OCI-LY3 (cell line): ENCODE measurements at regions not wholly inside any gene's neighbourhood (a gene's known extent, or its start where the extent isn't known, plus 50 kb on each side); places are given as distances from the start of the nearest gene placed in this dataset.

ENCODE experiments used
- H2AFZ ChIP-seq: fragments of 200-600, 300-600 bp; shearing (Covaris generic); 2 replicates; pipeline ENCODE4 v1.6.0; 2014; ENCODE audit warnings: antibody characterized with exemption, low read depth, low read length
- H3K27ac ChIP-seq: fragments of 200-600, 300-600 bp; sonication (generic); 2 replicates; pipeline ENCODE4 v1.5.1; 2014; ENCODE audit warnings: mild to moderate bottlenecking, low read length, moderate library complexity, mixed read lengths
- H3K27me3 ChIP-seq: fragments of 200-600, 300-600 bp; sonication (generic); 2 replicates; pipeline ENCODE4 v1.6.1; 2014; ENCODE audit warnings: low read depth, low read length, mixed read lengths
- H3K36me3 ChIP-seq: fragments of 200-600, 300-600 bp; sonication (generic); replicated peaks from 2 replicates; pipeline ENCODE3; 2014; ENCODE audit warnings: low read depth, low read length, mixed read lengths
- H3K4me1 ChIP-seq: fragments of 300-600, 200-600 bp; sonication (generic); 2 replicates; pipeline ENCODE4 v1.6.1; 2014; ENCODE audit warnings: low read length, mixed read lengths
- H3K4me2 ChIP-seq: fragments of 200-600, 300-600 bp; sonication (generic); 2 replicates; pipeline ENCODE4 v1.6.1; 2014; ENCODE audit warnings: low read length, mixed read lengths
- H3K4me3 ChIP-seq: fragments of 300-600, 200-600 bp; sonication (generic); 2 replicates; pipeline ENCODE4 v1.5.1; 2014; ENCODE audit warnings: antibody characterized with exemption, mild to moderate bottlenecking, low read length, moderate library complexity
- H3K79me2 ChIP-seq: fragments of 300-600, 200-600 bp; shearing (Covaris generic); 2 replicates; pipeline ENCODE4 v1.6.1; 2014; ENCODE audit warnings: mild to moderate bottlenecking, low read length, mixed read lengths
- H3K9ac ChIP-seq: fragments of 300-600, 200-600 bp; shearing (Covaris generic); 2 replicates; pipeline ENCODE4 v1.6.0; 2014; ENCODE audit warnings: mild to moderate bottlenecking, low read length, moderate library complexity
- H3K9me3 ChIP-seq: fragments of 200-600, 300-600 bp; shearing (Covaris generic); 2 replicates; pipeline ENCODE4 v1.6.1; 2014; ENCODE audit warnings: low read length, mixed read lengths; ENCODE audit not compliant: insufficient read depth
- H4K20me1 ChIP-seq: fragments of 200-600, 300-600 bp; sonication (generic); 2 replicates; pipeline ENCODE4 v1.6.1; 2016; ENCODE audit warnings: low read length, mixed read lengths; ENCODE audit not compliant: insufficient read depth
- CTCF ChIP-seq: fragments of 200-600, 300-600 bp; sonication (generic); IDR thresholded peaks from 2 replicates; pipeline ENCODE4 v1.5.1; 2014; ENCODE audit warnings: antibody characterized with exemption, low read length, low read depth
- EZH2phosphoT487 ChIP-seq: fragments of 200-600 bp; shearing (Covaris generic); IDR thresholded peaks from 2 replicates; pipeline ENCODE4 v1.6.1; 2018; ENCODE audit warnings: antibody characterized with exemption, mixed run types, low read depth

GRCh38 chr2:18083806-18084205, 205.3 kb downstream of the KCNS3 start:
- Histone ChIP-seq H3K27me3 (no peaks in the 10 kb centered on the region), H4K20me1 (no peaks in the 10 kb centered on the region), H2AFZ (no peak overlapping the region), H3K4me2 (no peak overlapping the region), H3K4me3 (no peak overlapping the region), H3K9me3 (no peaks in the 10 kb centered on the region), H3K36me3 (no peaks in the 10 kb centered on the region), H3K4me1 (no peaks in the 10 kb centered on the region), H3K9ac (no peak overlapping the region), H3K27ac (no peak overlapping the region), H3K79me2 (no peaks in the 10 kb centered on the region)
- TF ChIP-seq EZH2phosphoT487 (no peak), CTCF (no peak)

- Histone ChIP-seq H3K27me3 (peaks cover under 1% of the 10 kb centered on the region; the same call in 1 of the 2 replicates), H2AFZ (no peak overlapping the region), H3K27ac (no peak overlapping the region), H3K4me1 (no peaks in the 10 kb centered on the region), H3K4me3 (no peak overlapping the region), H3K4me2 (no peak overlapping the region), H3K79me2 (no peaks in the 10 kb centered on the region), H4K20me1 (no peaks in the 10 kb centered on the region), H3K9ac (no peak overlapping the region), H3K36me3 (no peaks in the 10 kb centered on the region), H3K9me3 (no peaks in the 10 kb centered on the region)
- TF ChIP-seq EZH2phosphoT487 = no peak
These were observed 199.7 kb downstream of the KCNS3 start for GRCh38 chr2:18078216-18078615.

GRCh38 chr2:18077704-18078103, 199.2 kb downstream of the KCNS3 start:
- Histone ChIP-seq H3K36me3 (no peaks in the 10 kb centered on the region), H3K4me3 (no peak overlapping the region), H3K79me2 (no peaks in the 10 kb centered on the region), H3K27me3 (peaks cover 5% of the 10 kb centered on the region; the same call in 1 of the 2 replicates), H3K4me1 (no peaks in the 10 kb centered on the region), H2AFZ (no peak overlapping the region), H3K9ac (no peak overlapping the region), H3K4me2 (no peak overlapping the region), H4K20me1 (no peaks in the 10 kb centered on the region), H3K27ac (no peak overlapping the region), H3K9me3 (no peaks in the 10 kb centered on the region)
- TF ChIP-seq CTCF (no peak), EZH2phosphoT487 (no peak)

- Histone ChIP-seq H3K9ac (no peak overlapping the region), H3K4me3 (no peak overlapping the region), H3K9me3 (no peaks in the 10 kb centered on the region), H2AFZ (no peak overlapping the region), H3K27me3 (peaks cover 10% of the 10 kb centered on the region; the same call in 1 of the 2 replicates), H3K4me1 (no peaks in the 10 kb centered on the region), H3K36me3 (no peaks in the 10 kb centered on the region), H3K79me2 (no peaks in the 10 kb centered on the region), H3K4me2 (no peak overlapping the region), H4K20me1 (no peaks in the 10 kb centered on the region), H3K27ac (no peak overlapping the region)
- TF ChIP-seq EZH2phosphoT487 = no peak
- no peak for TF ChIP-seq CTCF
These were observed 198.8 kb downstream of the KCNS3 start for GRCh38 chr2:18077231-18077630.

GRCh38 chr2:18074476-18074875, 196.0 kb downstream of the KCNS3 start:
- no peaks in the 10 kb centered on the region for H3K4me1 ChIP-seq
- no peaks in the 10 kb centered on the region for H4K20me1 ChIP-seq
- TF ChIP-seq CTCF (no peak), EZH2phosphoT487 (no peak)
- no peak overlapping the region for H2AFZ ChIP-seq
- no peak overlapping the region for H3K4me2 ChIP-seq
- H3K36me3 ChIP-seq = no peaks in the 10 kb centered on the region
- H3K27me3 ChIP-seq = peaks cover 32% of the 10 kb centered on the region; the same call in 1 of the 2 replicates
- no peaks in the 10 kb centered on the region for H3K9me3 ChIP-seq
- H3K9ac ChIP-seq = no peak overlapping the region
- H3K79me2 ChIP-seq = no peaks in the 10 kb centered on the region
- H3K4me3 ChIP-seq = no peak overlapping the region
- no peak overlapping the region for H3K27ac ChIP-seq
